GM12892 (cell line): ENCODE measurements at regions not wholly inside any gene's neighbourhood (a gene's known extent, or its start where the extent isn't known, plus 50 kb on each side); places are given as distances from the start of the nearest gene placed in this dataset.
"Not testable (repeated sequence)": the region's sequence is repeated elsewhere in the genome, so short reads cannot be mapped to it uniquely, and the experiment has no call there.

Experiments used
- DNase-seq: peaks from one replicate; pipeline ENCODE4 v3.0.0; 2011; ENCODE audit not compliant: insufficient read length
- FAIRE-seq: peaks from 2 replicates; lab custom pipeline; 2011; peaks lifted over from hg19 to GRCh38; lab: Jason Lieb, UNC
- POLR2A ChIP-seq: IDR thresholded peaks from 2 replicates; pipeline ENCODE4 v1.6.1; 2011; ENCODE audit warnings: low read depth, low read length, control low read depth
- POLR2AphosphoS5 ChIP-seq: IDR thresholded peaks from 2 replicates; pipeline ENCODE4 v1.6.1; 2011; ENCODE audit warnings: low read depth, low read length, control low read depth
- TAF1 ChIP-seq: IDR thresholded peaks from 2 replicates; pipeline ENCODE4 v1.6.1; 2011; ENCODE audit warnings: low read depth, mild to moderate bottlenecking, control low read depth, low read length, borderline replicate concordance

GRCh38 chr5:121415270-121415669, 436.4 kb upstream of the FTMT start:
- FAIRE-seq, result no peak
- no peak for TF ChIP-seq TAF1
- no peak for TF ChIP-seq POLR2AphosphoS5
- no peak for TF ChIP-seq POLR2A
- no peak for DNase-seq

- TF ChIP-seq TAF1 (no peak), POLR2A (no peak), POLR2AphosphoS5 (no peak)
- FAIRE-seq (peak; percentile 60), DNase-seq (no peak)
Measured at GRCh38 chr5:121421646-121422045, 430.0 kb upstream of the FTMT start.

GRCh38 chr5:121424976-121425375, 426.7 kb upstream of the FTMT start:
- DNase-seq (no peak), FAIRE-seq (no peak)
- TF ChIP-seq POLR2AphosphoS5, result no peak
- no peak for TF ChIP-seq TAF1
- TF ChIP-seq POLR2A, result no peak

- DNase-seq (no peak), FAIRE-seq (no peak)
- no peak for TF ChIP-seq TAF1
- TF ChIP-seq POLR2A, result no peak
- TF ChIP-seq POLR2AphosphoS5, result no peak
Measured at GRCh38 chr5:121426153-121426552, 425.5 kb upstream of the FTMT start.

GRCh38 chr5:121429761-121430160, 421.9 kb upstream of the FTMT start:
- TF ChIP-seq TAF1, result no peak
- no peak for FAIRE-seq
- no peak for DNase-seq

- no peak for FAIRE-seq
- no peak for TF ChIP-seq POLR2AphosphoS5
- no peak for TF ChIP-seq POLR2A
- no peak for TF ChIP-seq TAF1
- no peak for DNase-seq
Measured at GRCh38 chr5:121430538-121430937, 421.1 kb upstream of the FTMT start.

- no peak for FAIRE-seq
Measured at GRCh38 chr5:121445511-121445910, 406.2 kb upstream of the FTMT start.

GRCh38 chr5:121462441-121462840, 389.2 kb upstream of the FTMT start:
- FAIRE-seq (no peak), DNase-seq (no peak)
- TF ChIP-seq TAF1 (no peak), POLR2AphosphoS5 (no peak)

More at GRCh38 chr5:121445511-121445910, 406.2 kb upstream of the FTMT start:
- no peak for TF ChIP-seq POLR2A
- TF ChIP-seq POLR2AphosphoS5, result no peak
- TF ChIP-seq TAF1, result no peak
- no peak for DNase-seq

GRCh38 chr5:121471222-121471621, 380.5 kb upstream of the FTMT start:
- not testable (repeated sequence) for FAIRE-seq, DNase-seq

GRCh38 chr5:121478636-121479035, 373.0 kb upstream of the FTMT start:
- no peak for DNase-seq
- no peak for FAIRE-seq
- no peak for TF ChIP-seq POLR2A

GRCh38 chr5:121479337-121479736, 372.3 kb upstream of the FTMT start:
- TF ChIP-seq TAF1, result no peak
- TF ChIP-seq POLR2AphosphoS5, result no peak
- no peak for TF ChIP-seq POLR2A
- FAIRE-seq, result no peak

GRCh38 chr5:121485281-121485680, 366.4 kb upstream of the FTMT start:
- DNase-seq, result no peak
- FAIRE-seq, result no peak
- TF ChIP-seq POLR2AphosphoS5, result no peak
- TF ChIP-seq TAF1, result no peak
- TF ChIP-seq POLR2A, result no peak

More at GRCh38 chr5:121479337-121479736, 372.3 kb upstream of the FTMT start:
- DNase-seq, result no peak

- not testable (repeated sequence) for FAIRE-seq
Measured at GRCh38 chr5:121485999-121486398, 365.7 kb upstream of the FTMT start.

GRCh38 chr5:121489972-121490371, 361.7 kb upstream of the FTMT start:
- DNase-seq (no peak), FAIRE-seq (no peak)
- TF ChIP-seq POLR2AphosphoS5 (no peak), POLR2A (no peak), TAF1 (no peak)

More at GRCh38 chr5:121485999-121486398, 365.7 kb upstream of the FTMT start:
- DNase-seq, result not testable (repeated sequence)
